WTC11 (cell line): ENCODE measurements at regions not wholly inside any gene's neighbourhood (a gene's known extent, or its start where the extent isn't known, plus 50 kb on each side); places are given as distances from the start of the nearest gene placed in this dataset.

ENCODE experiments used
- ATAC-seq: fragments of 200-7000 bp; cut with Tn5 transposase; 2 replicates; pipeline ENCODE4 v1.10.0; 2021; ENCODE audit warnings: mild to moderate bottlenecking, moderate library complexity
- CTCF ChIA-PET: fragments of 300-600 bp; sonication (Branson Sonifier 250); formaldehyde crosslinking; loops from one replicate; lab custom pipeline; 2021; ENCODE audit warnings: antibody characterized with exemption; lab: Charles Lee
- POLR2A ChIA-PET: fragments of 350-600 bp; sonication (Branson Sonifier 250); formaldehyde crosslinking; loops from one replicate; lab custom pipeline; 2021; ENCODE audit warnings: antibody characterized with exemption; lab: Charles Lee
- DNase-seq: peaks from one replicate; pipeline ENCODE4 v3.0.0; 2021; ENCODE audit warnings: low spot score
- H3K27ac Mint-ChIP-seq: 2 replicates; pipeline ENCODE4 v1.8.0; 2021; ENCODE audit warnings: mixed read lengths
- H3K27me3 Mint-ChIP-seq: 2 replicates; pipeline ENCODE4 v1.8.0; 2021; ENCODE audit warnings: low read depth, mild to moderate bottlenecking, moderate library complexity, mixed read lengths
- H3K36me3 Mint-ChIP-seq: 2 replicates; pipeline ENCODE4 v1.8.0; 2021; ENCODE audit warnings: mixed read lengths
- H3K4me1 Mint-ChIP-seq: 2 replicates; pipeline ENCODE4 v1.8.0; 2022; ENCODE audit warnings: mixed read lengths
- H3K4me3 Mint-ChIP-seq: 2 replicates; pipeline ENCODE4 v1.8.0; 2021; ENCODE audit warnings: mild to moderate bottlenecking, moderate library complexity, mixed read lengths
- H3K9me3 Mint-ChIP-seq: 2 replicates; pipeline ENCODE4 v1.8.0; 2021; ENCODE audit warnings: mixed read lengths
- AR ChIP-seq: fragments of 250-450 bp; sonication (Bioruptor Pico); IDR thresholded peaks from 2 replicates; pipeline ENCODE4 v1.9.0; 2021; ENCODE audit warnings: mild to moderate bottlenecking
- ATF6 ChIP-seq: sonication (generic); formaldehyde crosslinking; IDR thresholded peaks from 2 replicates; pipeline ENCODE4 v1.8.1; 2023; ENCODE audit warnings: mild to moderate bottlenecking, missing genetic modification reagents
- CDX4 ChIP-seq: fragments of 250-450 bp; sonication (Bioruptor Pico); IDR thresholded peaks from 2 replicates; pipeline ENCODE4 v1.9.0; 2021; ENCODE audit warnings: moderate library complexity, mild to moderate bottlenecking, inconsistent platforms, borderline replicate concordance
- E2F4 ChIP-seq: sonication (generic); formaldehyde crosslinking; IDR thresholded peaks from 2 replicates; pipeline ENCODE4 v1.8.1; 2022; ENCODE audit warnings: low read depth, mild to moderate bottlenecking, moderate library complexity, missing genetic modification reagents, borderline replicate concordance
- JUN ChIP-seq: sonication (generic); formaldehyde crosslinking; IDR thresholded peaks from 2 replicates; pipeline ENCODE4 v1.8.0; 2023; ENCODE audit warnings: mild to moderate bottlenecking, missing genetic modification reagents
- MAX ChIP-seq: sonication (generic); formaldehyde crosslinking; IDR thresholded peaks from 2 replicates; pipeline ENCODE4 v1.8.0; 2022; ENCODE audit warnings: mild to moderate bottlenecking, missing genetic modification reagents
- MLX ChIP-seq: sonication (generic); formaldehyde crosslinking; IDR thresholded peaks from 2 replicates; pipeline ENCODE4 v1.8.1; 2023; ENCODE audit warnings: mild to moderate bottlenecking, missing genetic modification reagents, moderate library complexity
- NR1H2 ChIP-seq: sonication (generic); formaldehyde crosslinking; IDR thresholded peaks from 2 replicates; pipeline ENCODE4 v1.9.0; 2021; ENCODE audit warnings: mild to moderate bottlenecking, moderate library complexity, missing genetic modification reagents
- NR3C1 ChIP-seq: sonication (generic); formaldehyde crosslinking; conservative IDR thresholded peaks from 2 replicates; pipeline ENCODE4 v1.8.1; 2023; ENCODE audit warnings: low read depth, mild to moderate bottlenecking, missing genetic modification reagents
- PRDM15 ChIP-seq: sonication (generic); formaldehyde crosslinking; IDR thresholded peaks from 2 replicates; pipeline ENCODE4 v1.8.0; 2022; ENCODE audit warnings: missing genetic modification reagents
- PRRX2 ChIP-seq: fragments of 250-450 bp; sonication (Bioruptor Pico); IDR thresholded peaks from 2 replicates; pipeline ENCODE4 v1.8.0; 2021; ENCODE audit warnings: mild to moderate bottlenecking
- SP1 ChIP-seq: sonication (generic); formaldehyde crosslinking; conservative IDR thresholded peaks from 2 replicates; pipeline ENCODE4 v1.8.1; 2022; ENCODE audit warnings: missing genetic modification reagents
- STAT6 ChIP-seq: sonication (generic); formaldehyde crosslinking; conservative IDR thresholded peaks from 2 replicates; pipeline ENCODE4 v1.8.1; 2023; ENCODE audit warnings: mild to moderate bottlenecking, low read depth, missing genetic modification reagents, moderate library complexity
- TCF7 ChIP-seq: sonication (generic); formaldehyde crosslinking; IDR thresholded peaks from 2 replicates; pipeline ENCODE4 v1.8.0; 2022; ENCODE audit warnings: mild to moderate bottlenecking, low read depth, missing genetic modification reagents, moderate library complexity
- ZBTB21 ChIP-seq: sonication (generic); formaldehyde crosslinking; IDR thresholded peaks from 2 replicates; pipeline ENCODE4 v1.8.1; 2023; ENCODE audit warnings: mild to moderate bottlenecking, missing genetic modification reagents, borderline replicate concordance
- ZBTB43 ChIP-seq: sonication (generic); formaldehyde crosslinking; IDR thresholded peaks from 2 replicates; pipeline ENCODE4 v1.8.1; 2023; ENCODE audit warnings: mild to moderate bottlenecking, missing genetic modification reagents
- ZNF138 ChIP-seq: sonication (generic); formaldehyde crosslinking; conservative IDR thresholded peaks from 2 replicates; pipeline ENCODE4 v1.8.1; 2022; ENCODE audit warnings: mild to moderate bottlenecking, moderate library complexity, missing genetic modification reagents
- ZNF317 ChIP-seq: sonication (generic); formaldehyde crosslinking; IDR thresholded peaks from 2 replicates; pipeline ENCODE4 v1.8.1; 2023; ENCODE audit warnings: low read depth, mild to moderate bottlenecking, moderate library complexity, missing genetic modification reagents, borderline replicate concordance

GRCh38 chr7:106337754-106338153 lies 53.0 kb upstream of the NAMPT start:
- DNase-seq (no peak), ATAC-seq (no peak)
- Mint-ChIP-seq H3K27ac (no peak overlapping the region), H3K27me3 (peaks cover 3% of the 10 kb centered on the region; the same call in 1 of the 2 replicates), H3K36me3 (peaks cover 49% of the 10 kb centered on the region), H3K9me3 (peaks cover 75% of the 10 kb centered on the region), H3K4me3 (no peak overlapping the region), H3K4me1 (peaks cover 1% of the 10 kb centered on the region)
- CTCF ChIA-PET, result no interaction called here
- TF ChIP-seq NR1H2 (CRISPR knock-in tag) (no peak), TCF7 (CRISPR knock-in tag) (no peak), MLX (CRISPR knock-in tag) (no peak), E2F4 (CRISPR knock-in tag) (no peak)
- POLR2A ChIA-PET, result no interaction called here

GRCh38 chr7:106335814-106336213 lies 51.0 kb upstream of the NAMPT start:
- no peak for ATAC-seq
- POLR2A ChIA-PET, result no interaction called here
- peaks cover 57% of the 10 kb centered on the region for H3K9me3 Mint-ChIP-seq
- no peak for TF ChIP-seq ATF6 (CRISPR knock-in tag)
- TF ChIP-seq AR (CRISPR knock-in tag), result no peak
- TF ChIP-seq PRDM15, result no peak
- TF ChIP-seq PRRX2 (CRISPR knock-in tag), result no peak
- TF ChIP-seq SP1, result no peak
- TF ChIP-seq ZBTB43 (CRISPR knock-in tag), result no peak
- TF ChIP-seq TCF7 (CRISPR knock-in tag), result no peak
- no peak for TF ChIP-seq ZNF138 (CRISPR knock-in tag)
- TF ChIP-seq ZNF317 (CRISPR knock-in tag), result no peak
- no peak for TF ChIP-seq MAX (CRISPR knock-in tag)
- TF ChIP-seq JUN (CRISPR knock-in tag), result no peak
- TF ChIP-seq ZBTB21 (CRISPR knock-in tag), result no peak
- no peak for TF ChIP-seq CDX4 (CRISPR knock-in tag)
- TF ChIP-seq NR3C1 (CRISPR knock-in tag), result no peak
- no peak for TF ChIP-seq STAT6 (CRISPR knock-in tag)

More at GRCh38 chr7:106335814-106336213, 51.0 kb upstream of the NAMPT start:
- no peaks in the 10 kb centered on the region for H3K27me3 Mint-ChIP-seq
- CTCF ChIA-PET, result no interaction called here
- H3K27ac Mint-ChIP-seq, result no peak overlapping the region
- DNase-seq, result no peak
- peaks cover 4% of the 10 kb centered on the region for H3K4me1 Mint-ChIP-seq
- H3K36me3 Mint-ChIP-seq, result peaks cover 34% of the 10 kb centered on the region
- H3K4me3 Mint-ChIP-seq, result no peak overlapping the region
